ENCODE measurements at regions not wholly inside any gene's neighbourhood (a gene's known extent, or its start where the extent isn't known, plus 50 kb on each side); places are given as distances from the start of the nearest gene placed in this dataset.

DNA sequence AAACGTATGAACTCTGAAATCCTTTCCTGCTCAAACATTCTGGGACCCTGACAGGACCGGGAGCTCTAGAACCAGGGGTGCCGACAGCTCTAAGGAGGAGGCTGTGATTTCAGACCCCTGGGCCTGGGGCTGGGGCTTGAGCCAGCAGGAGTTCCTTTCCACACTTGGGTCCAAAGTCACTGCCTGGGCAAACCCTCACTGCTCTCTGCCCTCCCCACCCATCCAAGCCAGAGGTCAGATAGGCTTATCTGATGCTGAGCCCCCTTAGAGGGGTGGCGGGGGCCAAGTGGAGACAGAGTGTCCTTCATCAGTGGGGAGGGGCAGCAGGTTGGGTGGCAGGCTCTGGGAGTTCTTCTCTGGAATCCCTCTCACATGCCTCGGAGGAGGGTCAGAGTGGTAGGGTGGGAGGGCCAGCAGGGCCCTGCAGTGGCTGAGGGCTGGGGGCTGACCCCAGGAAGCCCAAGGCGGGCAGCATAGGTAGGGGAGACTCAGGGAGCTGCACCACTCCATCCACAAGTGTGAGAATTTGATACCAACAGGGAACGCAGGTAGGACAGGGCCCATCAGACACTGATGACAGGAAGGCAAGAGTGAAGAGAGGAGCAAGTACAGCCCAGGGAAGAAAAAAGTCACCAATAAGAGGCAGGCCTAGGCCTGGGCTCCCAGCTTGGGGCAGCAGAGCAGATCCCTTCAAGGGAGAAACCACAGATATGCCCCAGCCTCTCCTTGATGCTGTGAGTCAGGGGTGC, 121.0 kb downstream of the MRPL14 start (continued):
- TF ChIP-seq PRMT3 (CRISPR knock-in tag; IDR thresholded peaks at IDR 0.05; ENCODE audit: borderline replicate concordance, low read depth) (no peak), RBAK (CRISPR knock-in tag; IDR thresholded peaks at IDR 0.05) (no peak), SSRP1 (CRISPR knock-in tag; IDR thresholded peaks at IDR 0.05) (no peak), ZNF878 (CRISPR knock-in tag; IDR thresholded peaks at IDR 0.05) (no peak), REL (CRISPR knock-in tag; conservative IDR thresholded peaks at IDR 0.05) (no peak), SMAD9 (CRISPR knock-in tag; IDR thresholded peaks at IDR 0.05) (no peak), MEF2D (CRISPR knock-in tag; IDR thresholded peaks at IDR 0.05) (no peak), MAF1 (CRISPR knock-in tag; IDR thresholded peaks at IDR 0.05; ENCODE audit: borderline replicate concordance) (no peak), ZNF225 (CRISPR knock-in tag; IDR thresholded peaks at IDR 0.05) (no peak), RAD21 (CRISPR knock-in tag; IDR thresholded peaks at IDR 0.05) (no peak), EHMT2 (IDR thresholded peaks at IDR 0.05; ENCODE audit: borderline replicate concordance, low read depth, low read length) (no peak), RCOR2 (CRISPR knock-in tag; IDR thresholded peaks at IDR 0.05) (no peak), ARID2 (CRISPR knock-in tag; IDR thresholded peaks at IDR 0.05; ENCODE audit: borderline replicate concordance) (no peak), ZNF850 (CRISPR knock-in tag; conservative IDR thresholded peaks at IDR 0.05) (no peak), ZNF589 (CRISPR knock-in tag; conservative IDR thresholded peaks at IDR 0.05) (no peak), GFI1 (CRISPR knock-in tag; IDR thresholded peaks at IDR 0.05; ENCODE audit: borderline replicate concordance) (peak; percentile 29; the same call in 1 of the 2 replicates), TBP (CRISPR knock-in tag; IDR thresholded peaks at IDR 0.05) (no peak), ZNF503 (CRISPR knock-in tag; IDR thresholded peaks at IDR 0.05) (no peak), KAT2B (IDR thresholded peaks at IDR 0.05; ENCODE audit: borderline replicate concordance, low read depth, low read length) (no peak), ESRRA (CRISPR knock-in tag; IDR thresholded peaks at IDR 0.05; ENCODE audit: low read depth) (0 out of 2 replicates have a peak, but pooled peaks have one; percentile 30), GTF3A (CRISPR knock-in tag; conservative IDR thresholded peaks at IDR 0.05) (no peak), MXI1 (IDR thresholded peaks at IDR 0.05; ENCODE audit: borderline replicate concordance, low read depth, low read length) (no peak), ZNF883 (CRISPR knock-in tag; IDR thresholded peaks at IDR 0.05; ENCODE audit: not compliant biosample characterization) (no peak), ZNF552 (CRISPR knock-in tag; IDR thresholded peaks at IDR 0.05; ENCODE audit: borderline replicate concordance) (no peak), SMYD3 (CRISPR knock-in tag; IDR thresholded peaks at IDR 0.05) (no peak)
- TF ChIP-seq, protein P1, sequence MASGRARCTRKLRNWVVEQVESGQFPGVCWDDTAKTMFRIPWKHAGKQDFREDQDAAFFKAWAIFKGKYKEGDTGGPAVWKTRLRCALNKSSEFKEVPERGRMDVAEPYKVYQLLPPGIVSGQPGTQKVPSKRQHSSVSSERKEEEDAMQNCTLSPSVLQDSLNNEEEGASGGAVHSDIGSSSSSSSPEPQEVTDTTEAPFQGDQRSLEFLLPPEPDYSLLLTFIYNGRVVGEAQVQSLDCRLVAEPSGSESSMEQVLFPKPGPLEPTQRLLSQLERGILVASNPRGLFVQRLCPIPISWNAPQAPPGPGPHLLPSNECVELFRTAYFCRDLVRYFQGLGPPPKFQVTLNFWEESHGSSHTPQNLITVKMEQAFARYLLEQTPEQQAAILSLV (CRISPR knock-in tag; IDR thresholded peaks at IDR 0.05; ENCODE audit: borderline replicate concordance), result no peak
- TF ChIP-seq, protein P2, sequence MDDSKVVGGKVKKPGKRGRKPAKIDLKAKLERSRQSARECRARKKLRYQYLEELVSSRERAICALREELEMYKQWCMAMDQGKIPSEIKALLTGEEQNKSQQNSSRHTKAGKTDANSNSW (CRISPR knock-in tag; IDR thresholded peaks at IDR 0.05; ENCODE audit: borderline replicate concordance), result no peak
- TF ChIP-seq, protein P3, sequence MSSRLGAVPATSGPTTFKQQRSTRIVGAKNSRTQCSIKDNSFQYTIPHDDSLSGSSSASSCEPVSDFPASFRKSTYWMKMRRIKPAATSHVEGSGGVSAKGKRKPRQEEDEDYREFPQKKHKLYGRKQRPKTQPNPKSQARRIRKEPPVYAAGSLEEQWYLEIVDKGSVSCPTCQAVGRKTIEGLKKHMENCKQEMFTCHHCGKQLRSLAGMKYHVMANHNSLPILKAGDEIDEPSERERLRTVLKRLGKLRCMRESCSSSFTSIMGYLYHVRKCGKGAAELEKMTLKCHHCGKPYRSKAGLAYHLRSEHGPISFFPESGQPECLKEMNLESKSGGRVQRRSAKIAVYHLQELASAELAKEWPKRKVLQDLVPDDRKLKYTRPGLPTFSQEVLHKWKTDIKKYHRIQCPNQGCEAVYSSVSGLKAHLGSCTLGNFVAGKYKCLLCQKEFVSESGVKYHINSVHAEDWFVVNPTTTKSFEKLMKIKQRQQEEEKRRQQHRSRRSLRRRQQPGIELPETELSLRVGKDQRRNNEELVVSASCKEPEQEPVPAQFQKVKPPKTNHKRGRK (CRISPR knock-in tag; IDR thresholded peaks at IDR 0.05), result no peak
